ENCODE measurements at regions not wholly inside any gene's neighbourhood (a gene's known extent, or its start where the extent isn't known, plus 50 kb on each side); places are given as distances from the start of the nearest gene placed in this dataset.

DNA sequence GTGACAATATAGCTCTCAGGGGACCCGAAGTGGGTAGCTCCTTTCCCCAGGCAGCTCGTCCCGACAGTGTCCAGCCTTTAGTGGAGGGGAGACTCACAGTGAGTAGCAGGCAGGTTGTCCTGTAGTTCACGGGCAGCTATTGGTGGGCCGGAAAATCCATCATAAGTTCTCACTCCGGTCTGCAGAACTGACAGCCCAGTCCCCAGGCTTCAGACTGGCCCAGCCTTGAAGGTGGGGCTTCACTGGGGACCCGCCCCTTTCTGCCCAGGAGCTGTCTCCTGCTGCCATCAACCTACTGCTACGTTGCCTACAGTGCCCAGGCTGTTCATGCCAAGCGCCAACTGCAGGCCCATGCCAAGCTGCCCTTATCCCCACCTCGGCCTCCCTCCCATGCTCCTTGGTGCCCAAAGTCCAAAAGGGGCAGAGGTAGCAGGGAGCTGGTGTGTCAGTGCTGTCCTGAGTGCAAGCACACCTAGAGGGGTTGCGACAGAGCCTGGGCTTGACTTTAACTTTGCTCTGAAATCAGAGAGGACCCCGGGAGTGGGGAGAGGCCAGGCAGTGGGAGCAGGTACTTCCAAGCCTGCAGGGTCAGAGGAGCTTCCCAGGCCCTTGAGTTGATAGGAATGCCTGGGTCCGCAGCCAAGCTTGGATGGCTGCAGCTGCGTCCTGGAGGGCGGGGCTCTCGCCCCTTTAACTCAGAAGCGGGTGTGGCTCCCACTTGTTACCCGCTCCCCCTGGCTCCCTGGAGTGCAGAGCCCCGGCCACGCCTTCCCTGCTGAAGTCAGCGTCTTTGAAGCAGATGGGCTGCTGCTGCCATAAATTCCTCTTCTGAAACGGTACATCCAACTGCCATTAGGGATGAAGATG lies 1144.3 kb upstream of the NCAM2 start:
- TF ChIP-seq CTCF (IDR thresholded peaks at IDR 0.05), result no peak
- Histone ChIP-seq H3K4me1 (no peaks in the 10 kb centered on the region), H3K36me3 (no peaks in the 10 kb centered on the region), H3K27ac (no peak overlapping the region), H3K27me3 (no peaks in the 10 kb centered on the region), H3K4me3 (no peak overlapping the region), H3K9me3 (no peaks in the 10 kb centered on the region)
- no peak for DNase-seq (ENCODE audit: low spot score)

- no peaks in the 10 kb centered on the region for H3K9me3 ChIP-seq
- no peak overlapping the region for H3K4me3 ChIP-seq
- H3K36me3 ChIP-seq, result no peaks in the 10 kb centered on the region
- no peaks in the 10 kb centered on the region for H3K4me1 ChIP-seq
- H3K27ac ChIP-seq, result no peak overlapping the region
- no peaks in the 10 kb centered on the region for H3K27me3 ChIP-seq
- no peak for TF ChIP-seq CTCF (IDR thresholded peaks at IDR 0.05)
- DNase-seq (ENCODE audit: low spot score), result no peak
These were observed 1142.7 kb upstream of the NCAM2 start for GRCh38 chr21:19855522-19855921.

GRCh38 chr21:19864476-19864875 lies 1133.7 kb upstream of the NCAM2 start:
- no peak for DNase-seq (ENCODE audit: low spot score)
- TF ChIP-seq CTCF (IDR thresholded peaks at IDR 0.05), result no peak
- Histone ChIP-seq H3K9me3 (no peaks in the 10 kb centered on the region), H3K4me3 (no peak overlapping the region), H3K27ac (no peak overlapping the region), H3K4me1 (no peaks in the 10 kb centered on the region), H3K36me3 (no peaks in the 10 kb centered on the region), H3K27me3 (no peaks in the 10 kb centered on the region)

DNA sequence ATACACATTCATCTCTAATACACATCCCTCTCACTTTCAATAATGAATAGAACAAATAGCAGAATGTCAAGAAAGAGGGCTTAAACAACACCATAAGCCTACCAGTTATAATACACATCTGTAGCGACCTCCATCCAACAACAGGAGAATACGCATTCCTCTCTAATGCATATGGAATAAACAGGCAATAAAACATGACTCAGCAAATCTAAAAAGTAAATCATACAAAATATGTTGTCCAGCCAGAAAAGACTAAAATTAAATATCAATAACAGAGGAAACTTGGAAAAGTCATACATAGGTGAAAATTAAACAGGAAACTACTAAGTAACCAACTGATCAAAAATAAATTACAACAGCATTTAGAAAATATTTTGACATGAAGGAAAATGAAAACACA lies 1127.5 kb upstream of the NCAM2 start:
- H3K36me3 ChIP-seq, result no peaks in the 10 kb centered on the region
- no peaks in the 10 kb centered on the region for H3K4me1 ChIP-seq
- no peak overlapping the region for H3K4me3 ChIP-seq
- no peaks in the 10 kb centered on the region for H3K27me3 ChIP-seq
- TF ChIP-seq CTCF (IDR thresholded peaks at IDR 0.05), result no peak
- DNase-seq (ENCODE audit: low spot score), result no peak
- no peak overlapping the region for H3K27ac ChIP-seq
- no peaks in the 10 kb centered on the region for H3K9me3 ChIP-seq

- no peak for TF ChIP-seq CTCF (IDR thresholded peaks at IDR 0.05)
These were observed 1123.7 kb upstream of the NCAM2 start for GRCh38 chr21:19874521-19874920.

DNA sequence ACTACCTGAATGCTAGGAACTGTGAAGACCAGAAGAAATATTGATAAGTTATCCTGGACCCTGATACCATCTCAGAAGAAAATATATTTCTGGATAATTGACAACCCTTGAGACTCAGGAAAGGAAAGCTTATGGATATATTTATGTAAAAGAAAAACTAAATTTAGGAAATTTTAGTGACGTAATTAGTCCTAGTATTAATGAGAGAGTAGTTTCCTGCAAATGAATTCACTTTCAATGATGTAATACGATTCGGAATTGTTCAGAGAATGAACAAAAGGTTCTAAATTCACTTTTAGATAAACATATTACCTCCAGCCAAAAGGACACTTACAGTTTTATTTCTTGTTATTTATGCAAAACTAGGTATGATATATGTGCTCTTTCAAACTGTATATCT lies 1120.1 kb upstream of the NCAM2 start:
- Histone ChIP-seq H3K36me3 (no peaks in the 10 kb centered on the region), H3K9me3 (peaks cover 0 to 8% of the 10 kb centered on the region in 2 donors), H3K4me3 (no peak overlapping the region), H3K4me1 (no peaks in the 10 kb centered on the region), H3K27me3 (no peaks in the 10 kb centered on the region), H3K27ac (no peak overlapping the region)
- no peak for DNase-seq (ENCODE audit: low spot score)
- no peak for TF ChIP-seq CTCF (IDR thresholded peaks at IDR 0.05)

More at GRCh38 chr21:19874521-19874920, 1123.7 kb upstream of the NCAM2 start:
- no peaks in the 10 kb centered on the region for H3K4me1 ChIP-seq
- H3K36me3 ChIP-seq, result no peaks in the 10 kb centered on the region
- peaks cover 0 to 8% of the 10 kb centered on the region in 2 donors for H3K9me3 ChIP-seq
- DNase-seq (ENCODE audit: low spot score), result no peak
- no peak overlapping the region for H3K27ac ChIP-seq
- no peak overlapping the region for H3K4me3 ChIP-seq
- no peaks in the 10 kb centered on the region for H3K27me3 ChIP-seq

All from right atrium auricular region (tissue), 2 donors.